ENCODE measurements at regions not wholly inside any gene's neighbourhood (a gene's known extent, or its start where the extent isn't known, plus 50 kb on each side); places are given as distances from the start of the nearest gene placed in this dataset.

DNA sequence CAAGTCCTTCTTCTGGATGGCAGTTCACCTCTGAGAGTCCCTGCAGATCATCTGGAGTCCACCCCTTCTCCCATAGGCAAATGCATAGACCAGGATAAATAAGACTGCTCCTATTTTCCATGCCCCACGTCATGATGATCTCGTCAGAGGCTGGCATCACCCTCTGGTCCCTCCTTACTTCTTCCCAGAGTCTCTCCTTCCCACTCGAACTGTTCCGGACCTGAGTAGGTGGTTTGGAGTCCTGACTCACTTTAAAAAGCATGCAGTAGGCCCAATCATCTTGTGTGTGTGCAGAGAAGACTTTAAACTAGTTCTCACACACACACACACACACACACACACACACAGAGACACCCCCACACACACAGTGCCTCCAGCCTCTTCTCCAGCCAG is 72.0 kb downstream of the SOX9 start:
- TF ChIP-seq ZNF565 (CRISPR knock-in tag; conservative IDR thresholded peaks at IDR 0.05; ENCODE audit: low read depth) = no peak
- no peak for TF ChIP-seq RARB (CRISPR knock-in tag; IDR thresholded peaks at IDR 0.05)
- TF ChIP-seq CSDC2 (CRISPR knock-in tag; IDR thresholded peaks at IDR 0.05) = no peak
- TF ChIP-seq, protein P1, sequence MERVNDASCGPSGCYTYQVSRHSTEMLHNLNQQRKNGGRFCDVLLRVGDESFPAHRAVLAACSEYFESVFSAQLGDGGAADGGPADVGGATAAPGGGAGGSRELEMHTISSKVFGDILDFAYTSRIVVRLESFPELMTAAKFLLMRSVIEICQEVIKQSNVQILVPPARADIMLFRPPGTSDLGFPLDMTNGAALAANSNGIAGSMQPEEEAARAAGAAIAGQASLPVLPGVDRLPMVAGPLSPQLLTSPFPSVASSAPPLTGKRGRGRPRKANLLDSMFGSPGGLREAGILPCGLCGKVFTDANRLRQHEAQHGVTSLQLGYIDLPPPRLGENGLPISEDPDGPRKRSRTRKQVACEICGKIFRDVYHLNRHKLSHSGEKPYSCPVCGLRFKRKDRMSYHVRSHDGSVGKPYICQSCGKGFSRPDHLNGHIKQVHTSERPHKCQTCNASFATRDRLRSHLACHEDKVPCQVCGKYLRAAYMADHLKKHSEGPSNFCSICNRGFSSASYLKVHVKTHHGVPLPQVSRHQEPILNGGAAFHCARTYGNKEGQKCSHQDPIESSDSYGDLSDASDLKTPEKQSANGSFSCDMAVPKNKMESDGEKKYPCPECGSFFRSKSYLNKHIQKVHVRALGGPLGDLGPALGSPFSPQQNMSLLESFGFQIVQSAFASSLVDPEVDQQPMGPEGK (CRISPR knock-in tag; IDR thresholded peaks at IDR 0.05; ENCODE audit: borderline replicate concordance) = no peak
- TF ChIP-seq ARNTL (CRISPR knock-in tag; IDR thresholded peaks at IDR 0.05; ENCODE audit: borderline replicate concordance, low read depth) = no peak
- no peak for TF ChIP-seq ZC3H10 (CRISPR knock-in tag; IDR thresholded peaks at IDR 0.05)
- no peak for TF ChIP-seq ZFP3 (CRISPR knock-in tag; IDR thresholded peaks at IDR 0.05)
